ENCODE measurements at regions not wholly inside any gene's neighbourhood (a gene's known extent, or its start where the extent isn't known, plus 50 kb on each side); places are given as distances from the start of the nearest gene placed in this dataset.

DNA sequence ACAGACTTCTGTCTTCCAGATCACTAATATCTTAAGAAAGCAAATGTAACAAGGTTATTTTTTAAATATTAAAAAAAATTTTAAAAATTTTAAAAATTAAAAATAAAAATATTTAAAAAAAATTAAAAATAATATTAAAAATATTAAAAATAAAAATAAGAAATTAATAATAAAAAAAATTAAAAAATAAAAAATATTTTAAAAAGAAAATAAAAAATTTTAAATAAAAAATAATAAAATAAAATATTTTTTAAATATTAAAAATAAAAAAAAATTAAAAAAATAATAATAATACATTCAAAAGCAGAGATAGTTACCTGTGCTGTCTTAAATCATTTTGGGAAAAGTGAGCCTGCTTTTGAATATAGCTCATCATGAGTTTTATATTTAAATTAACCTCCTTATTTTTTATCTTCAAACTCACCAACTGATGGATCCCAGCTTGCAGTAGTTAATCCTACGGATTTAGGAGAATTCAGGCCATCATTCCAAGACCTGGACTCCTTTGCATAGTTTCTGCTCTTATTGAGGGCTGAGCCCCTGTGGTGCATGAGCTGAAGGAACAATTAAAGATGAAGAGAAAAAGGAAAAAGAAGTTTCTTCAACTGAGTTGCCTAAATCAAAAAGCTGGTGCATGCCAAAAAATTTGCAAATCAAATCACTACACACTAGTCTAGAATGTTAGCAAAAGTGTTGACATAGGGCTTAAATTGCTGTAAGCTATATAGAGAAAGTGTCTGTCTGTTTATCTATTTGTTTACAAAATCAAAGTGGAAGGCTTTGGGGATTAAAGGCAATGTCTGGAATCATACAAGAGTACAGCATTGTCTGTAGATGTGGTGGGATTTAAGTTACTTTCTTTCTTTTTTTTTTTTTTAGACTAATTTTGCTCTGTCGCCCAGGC is 50.5 kb upstream of the ZNF438 start:
- DNase-seq, result no peak

DNA sequence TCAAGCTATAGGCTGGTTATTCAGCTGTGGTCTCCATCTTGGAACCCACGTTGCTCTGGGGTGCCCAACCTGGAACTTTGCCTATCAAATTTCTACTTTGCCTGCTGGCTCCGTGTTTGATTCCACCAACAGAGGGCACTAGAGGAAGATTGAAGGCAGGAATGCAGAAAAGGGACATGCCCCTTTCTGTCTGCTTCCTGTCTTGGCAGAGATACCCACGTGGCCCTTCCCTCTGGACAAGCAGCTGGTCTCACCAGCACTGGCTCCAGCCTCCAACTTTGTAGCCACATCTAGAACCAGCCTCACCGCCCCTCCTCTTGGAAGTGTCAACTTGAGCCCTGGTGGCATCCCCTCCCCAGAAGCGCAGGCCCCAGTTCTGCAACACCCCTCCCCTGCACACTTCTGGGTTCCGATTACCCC is 52.1 kb upstream of the ZNF438 start:
- peak in 7 of 58 donors; percentile 4 to 32 (median 10) for DNase-seq

DNA sequence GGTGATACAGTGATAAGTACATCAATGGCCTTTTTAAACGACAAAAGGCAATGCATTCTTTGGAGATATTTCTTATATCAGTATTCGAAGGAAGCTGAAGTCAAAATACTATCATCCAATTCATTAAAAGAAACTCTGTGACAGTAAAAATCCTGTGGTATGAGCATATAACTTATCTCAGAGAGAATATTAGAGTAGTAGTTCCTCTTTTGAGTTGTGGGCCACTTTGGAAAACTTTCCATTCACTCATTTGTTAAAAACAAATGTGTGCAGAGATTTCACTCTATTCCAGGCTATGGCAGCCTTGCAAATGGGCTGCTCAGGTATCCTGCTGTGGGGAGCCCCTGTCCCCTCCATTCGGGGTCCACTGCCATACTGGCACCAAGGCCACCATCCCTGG is 55.3 kb upstream of the ZNF438 start:
- DNase-seq, result no peak

GRCh38 chr10:31087851-31088250 is 56.2 kb upstream of the ZNF438 start:
- DNase-seq, result no peak

DNA sequence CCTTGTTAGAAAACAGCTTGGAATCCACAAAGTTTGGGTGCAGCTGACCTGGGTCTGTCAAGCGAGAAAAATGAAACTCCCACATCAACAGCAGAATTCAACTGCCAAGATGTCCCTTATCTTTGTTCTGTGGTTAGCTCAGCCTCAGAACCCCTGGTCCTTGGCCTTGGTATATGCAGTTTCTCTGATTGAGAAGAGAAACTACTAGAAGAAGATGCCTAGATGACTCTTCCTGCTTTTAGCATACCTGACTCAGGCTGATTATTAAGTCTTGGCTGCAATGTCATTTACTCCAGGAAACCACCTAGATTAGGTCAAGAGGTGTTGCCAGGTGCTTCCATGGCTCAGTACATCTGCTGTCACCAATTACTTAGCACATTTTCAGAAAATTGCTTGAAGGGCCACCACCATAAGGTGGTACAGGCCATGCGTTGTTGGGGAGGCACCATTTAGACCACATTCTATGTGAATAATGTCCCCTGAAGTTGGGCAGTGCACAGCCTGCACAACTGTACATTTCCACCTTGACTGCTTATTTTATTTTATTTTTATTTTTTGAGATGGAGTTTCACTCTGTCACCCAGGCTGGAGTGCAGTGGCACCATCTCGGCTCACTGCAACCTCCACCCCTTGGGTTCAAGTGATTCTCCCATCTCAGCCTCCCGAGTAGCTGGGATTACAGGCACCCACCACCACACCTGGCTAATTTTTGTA is 59.4 kb upstream of the ZNF438 start:
- DNase-seq, result no peak

DNA sequence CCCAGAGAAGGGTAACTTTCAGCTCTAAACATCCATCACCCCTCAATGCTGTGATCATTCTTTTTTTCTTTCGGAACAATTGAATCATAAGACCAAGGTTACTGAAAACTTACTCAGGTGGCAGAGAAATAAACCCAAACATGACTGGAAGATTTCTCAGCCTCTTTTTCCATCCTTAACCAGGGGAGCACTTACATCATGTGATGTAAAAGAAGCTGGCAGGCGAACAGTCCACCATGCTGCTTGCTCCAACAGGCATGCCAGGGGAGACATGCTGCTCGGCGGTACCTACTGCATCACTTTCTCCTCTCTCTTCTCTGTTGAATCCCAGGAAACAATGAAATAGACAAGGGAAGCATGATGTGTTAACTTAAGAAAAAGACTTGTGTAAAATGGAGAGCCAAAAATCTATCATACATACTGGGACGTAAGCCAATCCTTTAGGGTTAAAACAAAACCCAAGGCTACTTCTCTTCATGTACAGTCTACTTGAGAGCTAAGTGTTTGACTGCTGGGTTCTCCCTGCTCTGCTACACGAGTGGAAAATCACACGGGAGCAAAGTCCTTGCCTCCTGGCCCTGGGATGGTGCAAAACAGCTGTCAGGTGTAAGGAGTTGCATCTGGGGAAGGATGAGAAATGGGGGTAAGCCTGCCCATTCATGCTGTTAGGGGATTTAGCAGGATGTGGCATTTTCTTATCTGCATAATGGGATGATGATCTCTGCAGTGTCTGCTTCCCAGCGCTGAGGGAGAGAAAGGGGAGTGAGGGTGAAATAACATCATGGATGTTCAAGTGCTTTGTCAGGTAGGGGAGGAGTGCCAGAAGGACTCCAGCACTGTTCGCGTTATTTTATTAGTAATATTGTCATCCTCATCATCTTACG is 64.3 kb upstream of the ZNF438 start:
- DNase-seq, result no peak

DNA sequence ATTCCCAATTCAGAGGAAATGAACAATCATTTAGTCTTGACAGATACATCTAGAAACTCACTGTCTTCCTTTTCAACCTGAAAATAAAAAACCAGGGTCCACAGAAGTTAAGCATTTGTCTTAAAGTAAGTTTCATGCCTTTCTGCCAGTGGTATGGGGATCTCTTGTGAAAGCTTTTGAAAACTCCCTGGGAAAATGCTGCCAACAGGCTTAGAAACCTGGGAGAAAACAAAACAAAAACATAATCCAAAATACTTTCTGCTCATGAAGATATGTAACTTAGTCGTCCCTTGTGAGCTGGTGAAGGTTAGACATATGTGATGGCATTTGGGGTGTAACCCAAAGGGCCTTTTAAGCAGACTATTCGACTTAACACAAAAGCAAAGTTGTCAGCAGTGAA is 66.4 kb upstream of the ZNF438 start:
- no peak for DNase-seq

DNA sequence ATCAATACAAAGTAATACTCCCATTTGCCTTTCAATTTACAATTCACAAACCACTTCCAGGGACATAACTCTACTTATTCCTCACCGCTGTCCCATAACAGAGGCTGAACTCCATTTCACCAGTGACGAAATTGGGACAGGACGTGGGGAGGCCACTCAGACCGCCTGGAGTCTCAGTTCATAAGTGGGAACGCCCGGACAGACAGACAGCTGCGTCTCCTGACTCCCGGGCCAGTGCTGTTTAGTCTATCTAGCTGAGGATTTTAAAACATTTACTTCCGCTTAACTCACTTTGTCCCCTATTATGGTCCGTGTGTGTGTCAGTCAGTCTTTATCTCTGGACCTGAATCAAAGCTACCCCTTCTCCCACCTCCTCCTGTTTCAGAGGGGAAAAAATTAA is 67.4 kb upstream of the ZNF438 start:
- no peak for DNase-seq

GRCh38 chr10:31099664-31100063 is 68.0 kb upstream of the ZNF438 start:
- no peak for DNase-seq

DNA sequence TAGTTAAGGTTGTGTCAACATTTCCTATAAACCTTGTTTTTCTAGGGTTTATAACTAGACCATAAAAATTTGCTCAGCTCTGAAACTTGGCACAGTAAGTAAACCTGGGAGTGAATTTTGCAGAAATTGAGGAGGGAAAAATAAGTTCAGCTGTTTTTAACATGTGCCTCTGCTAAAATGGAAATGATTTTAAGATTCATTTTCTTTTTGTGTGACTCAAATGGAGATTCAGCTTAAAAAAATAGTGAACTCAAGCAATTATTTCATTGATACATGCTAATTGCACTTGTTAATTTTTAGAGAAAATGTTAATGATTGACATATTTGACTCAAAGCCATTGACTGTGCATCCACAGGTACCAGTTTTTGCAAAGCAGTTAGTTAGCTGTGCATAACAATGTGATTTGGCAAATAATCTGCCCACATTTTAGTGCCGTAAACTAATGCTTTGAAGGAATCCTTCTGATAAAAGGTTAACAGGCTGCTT is 68.5 kb upstream of the ZNF438 start:
- no peak for DNase-seq

DNA sequence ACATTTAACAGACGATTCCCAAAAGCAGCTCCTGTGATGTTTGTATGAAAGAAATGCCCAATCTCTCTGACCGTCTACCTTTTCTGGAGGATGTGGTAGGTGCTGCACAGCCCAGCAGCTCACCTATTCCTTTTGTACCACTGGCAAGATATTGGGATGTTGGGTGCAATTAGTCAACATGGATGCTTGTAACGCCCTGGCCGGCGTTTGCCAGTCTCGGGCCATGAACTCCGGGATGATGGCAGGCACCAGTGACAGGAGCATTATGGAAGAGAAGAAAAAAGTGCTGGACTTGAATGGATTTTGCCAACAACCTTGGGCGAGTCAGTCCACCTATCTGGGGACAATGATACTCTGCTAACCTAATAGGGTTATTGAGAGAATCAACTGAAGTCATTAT is 69.0 kb upstream of the ZNF438 start:
- no peak for DNase-seq

- no peak for DNase-seq
Observed at GRCh38 chr10:31101123-31101522, 69.5 kb upstream of the ZNF438 start.

- DNase-seq, result no peak
Observed at GRCh38 chr10:31102421-31102820, 70.8 kb upstream of the ZNF438 start.

DNA sequence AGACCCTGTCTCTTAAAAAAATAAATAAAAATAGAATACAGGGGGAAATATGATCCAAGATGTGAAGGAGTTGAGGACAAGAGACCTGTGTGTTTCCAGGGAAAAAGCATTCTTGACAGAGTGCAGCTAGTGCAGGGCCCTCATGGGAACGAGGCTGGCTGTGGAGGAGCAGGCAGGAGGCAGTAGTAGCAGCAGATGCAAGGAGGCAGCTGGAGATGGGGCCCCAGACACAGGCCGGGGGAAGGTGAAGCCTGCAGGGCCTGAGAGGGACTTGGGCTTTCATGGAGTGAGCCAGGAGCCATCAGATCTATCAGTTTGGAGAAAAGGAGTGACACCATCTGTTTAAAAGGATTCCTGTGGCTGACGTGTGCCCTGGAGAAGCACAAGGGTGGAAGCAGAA is 71.4 kb upstream of the ZNF438 start:
- DNase-seq, result no peak

DNA sequence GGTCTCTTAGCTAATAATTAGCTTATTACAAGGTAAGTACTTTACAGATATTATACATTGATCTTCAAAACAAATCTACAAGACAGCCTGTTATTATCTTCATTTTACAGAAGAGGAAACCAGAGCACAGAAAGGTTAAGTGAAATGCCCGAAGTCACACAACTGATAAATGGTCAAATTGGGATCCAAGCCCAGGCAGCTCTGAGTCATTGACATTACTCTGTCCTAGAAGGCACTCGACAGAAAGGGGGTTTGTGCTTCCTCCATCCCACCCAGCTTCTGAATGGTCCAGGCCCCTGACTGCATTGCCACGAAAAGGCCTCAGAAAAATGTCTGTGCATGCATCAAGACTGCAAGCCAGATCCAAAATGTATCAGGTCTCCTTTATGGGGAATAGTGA is 81.3 kb upstream of the ZNF438 start:
- DNase-seq, result no peak

- no peak for DNase-seq
Observed at GRCh38 chr10:31116226-31116625, 84.6 kb upstream of the ZNF438 start.

- DNase-seq, result no peak
Observed at GRCh38 chr10:31118556-31118955, 86.9 kb upstream of the ZNF438 start.

DNA sequence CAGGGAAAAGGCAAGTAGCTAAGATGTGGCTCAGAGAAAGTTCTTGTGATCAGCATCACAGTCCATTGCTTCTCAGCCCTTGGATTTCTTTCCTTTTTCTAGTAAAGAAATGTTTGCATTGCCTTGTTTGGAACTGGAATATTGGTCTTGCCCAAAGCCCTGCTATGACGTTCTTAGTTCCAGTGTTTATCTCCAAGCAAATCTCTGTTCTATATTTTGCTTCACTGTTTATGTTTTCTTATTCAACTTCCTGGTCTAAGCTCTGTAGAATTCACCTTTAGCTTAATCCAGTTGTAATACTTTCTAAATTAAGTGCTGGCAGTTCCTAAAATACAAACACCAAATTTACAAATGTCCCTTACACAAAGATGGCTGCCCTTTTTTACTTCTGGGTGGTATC is 88.7 kb upstream of the ZNF438 start:
- DNase-seq, result no peak

- DNase-seq, result no peak
Observed at GRCh38 chr10:31120961-31121685, 89.5 kb upstream of the ZNF438 start.

- no peak for DNase-seq
Observed at GRCh38 chr10:31121757-31122577, 90.3 kb upstream of the ZNF438 start.
